ENCODE measurements at regions not wholly inside any gene's neighbourhood (a gene's known extent, or its start where the extent isn't known, plus 50 kb on each side); places are given as distances from the start of the nearest gene placed in this dataset.

DNA sequence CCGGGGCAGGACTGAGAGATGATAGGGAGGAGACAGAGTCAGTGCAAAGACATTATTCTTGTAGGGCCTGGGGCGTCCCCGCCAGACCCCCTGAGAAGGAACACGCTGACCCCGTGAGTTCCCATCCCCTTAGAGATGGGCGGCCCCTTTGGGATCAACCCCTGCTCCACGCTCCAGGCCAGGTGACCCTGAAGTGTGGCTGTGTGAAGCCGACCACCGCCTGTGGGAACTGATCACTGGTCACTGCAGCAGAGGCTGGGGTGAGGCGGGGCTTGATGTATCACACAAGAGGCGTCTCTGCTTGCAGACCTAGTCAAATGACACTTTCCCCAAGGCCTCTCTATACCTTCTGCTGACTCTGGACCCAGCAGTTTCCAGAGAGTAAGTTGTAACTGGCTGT is 157.4 kb upstream of the TWIST2 start:
- no peak for DNase-seq

- no peak for DNase-seq
These were observed 156.0 kb upstream of the TWIST2 start for GRCh38 chr2:238691596-238692491.

GRCh38 chr2:238692562-238692961 is 155.3 kb upstream of the TWIST2 start:
- no peak for DNase-seq

DNA sequence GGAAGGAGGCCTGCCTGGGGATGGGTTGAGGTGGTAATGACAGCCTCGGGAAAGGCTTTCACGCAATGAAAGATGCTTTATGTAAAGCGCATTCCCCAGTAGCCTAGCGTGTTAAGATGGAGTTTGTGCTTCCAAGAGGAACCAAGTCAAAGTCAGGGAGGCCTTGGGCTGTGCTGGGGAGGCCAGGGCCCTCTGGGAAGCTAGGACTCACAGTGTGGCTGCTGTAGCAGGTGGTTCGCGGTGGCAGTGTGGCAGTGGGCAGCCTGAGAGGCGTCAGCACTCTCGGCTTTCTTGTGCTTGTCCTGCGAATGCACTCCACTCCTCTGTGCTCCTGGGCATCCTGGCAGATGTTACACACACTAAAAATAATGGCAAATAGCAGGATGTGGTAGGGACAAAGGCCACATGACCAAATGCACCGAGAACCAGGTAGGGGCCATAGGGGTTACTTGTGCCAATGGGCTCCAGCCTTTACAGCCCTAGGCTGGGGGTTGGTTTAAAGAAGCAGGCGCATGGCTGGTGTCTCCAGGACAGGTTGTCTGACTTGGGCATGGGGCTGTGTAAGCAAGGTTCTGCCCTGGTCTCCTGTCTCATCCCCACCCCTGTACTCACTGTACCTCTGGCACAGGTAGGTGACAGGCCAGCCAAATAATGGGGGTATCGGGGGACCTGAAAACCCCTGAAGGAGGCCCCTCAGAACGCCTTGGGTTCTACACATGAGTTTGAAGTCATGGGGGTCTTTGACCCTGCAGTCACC is 154.4 kb upstream of the TWIST2 start:
- DNase-seq = no peak

DNA sequence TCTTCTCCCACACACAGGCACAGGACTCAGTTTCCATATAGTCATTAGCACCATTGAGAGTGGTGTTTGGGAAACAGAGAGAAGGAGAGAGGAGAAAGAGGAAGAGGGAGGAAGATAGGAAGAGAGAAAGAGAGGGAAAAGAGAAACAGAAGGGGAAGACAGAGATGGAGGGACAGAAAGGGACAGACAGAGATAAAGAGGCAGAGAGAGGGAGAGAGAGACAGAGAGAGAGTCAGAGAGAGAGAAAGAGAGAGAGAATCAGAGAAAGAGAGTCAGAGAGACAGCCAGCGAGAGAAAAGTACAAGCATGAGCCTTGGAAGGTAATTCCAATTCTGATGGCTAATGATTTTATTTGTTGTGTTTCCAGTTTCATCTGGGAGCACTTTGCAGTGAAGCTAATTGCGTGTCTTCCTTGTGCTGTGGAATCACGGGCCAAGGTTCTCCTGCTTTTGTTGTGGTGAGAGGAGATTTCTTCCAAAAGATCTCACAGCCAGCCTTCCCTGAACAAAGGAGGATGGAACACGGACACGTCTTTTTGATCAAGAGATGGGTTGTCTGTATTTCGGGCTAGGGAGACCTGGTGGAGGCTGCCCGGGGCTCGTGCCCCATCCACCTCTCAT is 153.6 kb upstream of the TWIST2 start:
- no peak for DNase-seq

DNA sequence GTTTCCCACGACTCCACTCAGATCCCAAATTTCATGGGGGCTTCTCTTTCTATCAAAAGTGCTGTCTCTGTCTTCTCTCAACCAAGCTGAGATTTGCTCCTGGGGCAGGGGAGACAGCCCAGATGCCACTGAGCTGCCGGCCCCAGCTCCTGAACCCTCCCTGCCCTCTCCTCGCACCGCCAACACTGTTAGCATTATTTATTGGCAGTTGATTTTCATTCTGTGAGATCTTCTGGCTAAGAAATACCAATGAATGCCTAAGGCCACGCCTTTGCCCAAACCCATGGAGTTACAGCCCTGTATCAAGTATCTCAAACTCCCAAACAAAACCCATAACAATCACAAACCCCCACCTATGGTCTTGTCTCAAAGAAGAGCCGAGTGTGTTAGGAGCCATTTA is 153.0 kb upstream of the TWIST2 start:
- DNase-seq = no peak

DNA sequence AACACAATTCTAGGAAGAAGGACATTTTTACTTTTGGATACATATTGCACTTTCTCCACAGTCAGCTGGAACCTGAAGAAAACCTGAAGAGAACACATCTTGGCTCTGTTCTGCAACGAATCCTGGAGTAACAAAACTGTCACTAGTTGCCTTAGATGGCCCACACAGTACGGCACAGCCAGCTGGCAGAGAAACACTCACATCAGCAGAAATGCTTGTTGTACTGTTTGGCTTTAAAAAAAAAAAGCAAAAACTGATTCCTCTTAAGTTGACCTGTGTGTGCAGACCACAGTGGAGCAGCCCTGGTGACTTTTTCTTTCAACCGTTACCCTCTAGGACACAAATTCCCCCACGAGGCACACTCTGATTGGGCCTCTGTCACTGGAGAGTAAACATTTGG is 152.3 kb upstream of the TWIST2 start:
- no peak for DNase-seq

DNA sequence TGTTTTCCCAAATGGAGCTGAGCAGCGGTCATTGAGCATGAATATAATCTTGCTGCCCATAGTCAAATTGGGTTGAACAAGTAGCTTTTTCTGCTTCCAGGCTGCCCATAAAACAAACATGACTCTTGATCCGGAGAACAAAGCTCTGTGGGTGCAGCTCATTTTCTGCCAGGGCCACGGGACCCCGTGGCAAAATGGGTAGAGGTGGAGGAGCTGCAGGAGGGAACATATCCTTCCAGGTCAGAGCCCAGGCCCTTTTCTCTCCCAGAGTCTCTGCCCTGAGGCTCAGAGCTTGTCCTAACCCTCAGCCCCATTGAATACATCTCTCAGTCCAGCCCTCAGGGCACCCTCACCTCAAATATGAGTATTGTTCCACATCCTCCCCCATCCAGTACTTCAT is 151.6 kb upstream of the TWIST2 start:
- DNase-seq = no peak

DNA sequence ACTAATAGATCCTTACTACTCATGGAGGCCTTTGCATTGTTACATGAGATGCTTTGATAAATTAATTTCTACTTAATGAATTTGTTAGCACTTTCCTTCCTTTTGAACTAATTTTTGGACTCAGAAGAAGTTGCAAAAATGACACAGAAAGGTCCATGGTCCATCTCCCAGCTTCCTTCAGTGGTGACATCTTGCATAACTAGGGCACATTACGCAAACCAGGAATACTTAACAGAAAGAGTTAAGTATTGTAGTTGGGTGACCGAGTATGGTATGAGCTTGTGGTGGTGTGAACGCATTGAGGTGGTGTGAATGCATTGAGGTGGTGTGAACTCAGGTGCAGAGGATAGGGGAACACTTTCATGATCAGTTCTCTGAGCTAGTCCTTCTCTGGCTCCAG is 151.1 kb upstream of the TWIST2 start:
- DNase-seq = no peak

DNA sequence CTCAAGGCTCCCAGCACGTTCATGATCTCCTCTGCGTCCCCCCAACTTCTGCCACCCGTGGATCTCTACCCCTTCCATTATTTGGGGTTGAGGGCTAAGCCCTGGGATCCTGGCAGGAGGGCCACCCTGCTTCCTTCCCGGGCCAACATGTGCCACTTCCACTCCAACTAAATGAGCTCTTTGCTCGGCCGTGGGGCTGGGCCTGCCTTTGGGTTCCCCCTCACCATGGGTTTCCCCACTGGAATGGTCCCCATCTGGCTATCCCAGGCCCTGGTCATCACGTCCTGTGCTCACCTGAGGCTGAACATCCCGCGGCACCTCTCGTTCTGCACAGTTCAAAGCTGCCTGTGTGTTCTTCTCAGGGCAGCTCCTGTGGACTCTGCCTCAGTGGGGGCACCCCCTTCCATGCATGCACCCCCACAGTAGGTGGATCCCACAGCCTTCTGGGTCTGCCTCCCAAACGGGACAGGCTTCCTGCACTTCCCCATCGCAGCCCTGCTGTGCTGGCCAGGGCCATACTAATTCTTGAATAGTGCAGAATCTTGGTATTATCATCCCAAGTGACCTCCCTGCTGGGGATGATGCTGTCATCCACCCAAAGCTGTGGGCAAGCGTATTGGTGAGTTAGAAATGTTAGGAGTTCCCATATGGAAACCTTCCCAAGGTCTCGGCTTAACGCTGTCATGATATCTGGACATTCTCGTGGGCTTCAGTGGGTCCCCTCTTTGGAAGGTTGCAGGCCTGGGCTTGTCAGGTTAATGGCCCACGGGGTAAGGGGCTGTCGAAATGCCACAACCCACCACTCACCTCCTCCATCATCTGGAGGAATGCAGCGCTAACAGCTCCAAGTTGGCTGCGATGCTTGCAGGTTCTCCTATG is 150.5 kb upstream of the TWIST2 start:
- no peak for DNase-seq

DNA sequence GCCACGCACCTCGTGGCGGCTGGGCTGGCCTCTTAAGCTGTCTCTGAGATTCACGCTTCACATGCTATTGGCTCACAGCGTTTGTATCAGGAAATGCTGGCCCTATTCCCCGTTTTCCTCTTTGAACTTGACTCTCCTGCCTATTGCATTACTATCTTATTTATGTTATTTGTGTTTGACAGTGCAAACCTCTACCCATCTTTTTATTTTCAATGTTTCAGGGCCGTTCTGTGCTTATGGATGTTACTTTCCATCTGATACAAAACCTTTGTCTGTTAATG is 149.9 kb upstream of the TWIST2 start:
- no peak for DNase-seq

GRCh38 chr2:238698451-238699306 is 149.2 kb upstream of the TWIST2 start:
- no peak for DNase-seq

GRCh38 chr2:238699307-238700116 is 148.4 kb upstream of the TWIST2 start:
- no peak for DNase-seq

DNA sequence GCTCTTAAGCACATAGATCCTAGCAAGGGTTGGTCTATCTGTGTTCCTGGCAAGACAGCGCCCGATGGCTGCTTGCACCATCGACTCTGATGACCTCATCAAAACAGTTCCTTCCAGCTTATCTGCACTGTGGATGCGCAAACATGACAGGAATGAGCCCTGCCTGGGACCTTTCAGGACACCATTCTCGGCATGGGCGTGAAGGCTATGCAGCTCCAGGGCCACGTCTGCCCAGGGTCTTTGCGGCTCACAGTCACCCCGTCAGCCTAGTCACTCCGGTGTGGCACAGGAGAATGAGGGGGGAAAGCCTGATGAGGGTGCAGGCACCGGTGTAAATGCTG is 147.8 kb upstream of the TWIST2 start:
- DNase-seq = no peak

DNA sequence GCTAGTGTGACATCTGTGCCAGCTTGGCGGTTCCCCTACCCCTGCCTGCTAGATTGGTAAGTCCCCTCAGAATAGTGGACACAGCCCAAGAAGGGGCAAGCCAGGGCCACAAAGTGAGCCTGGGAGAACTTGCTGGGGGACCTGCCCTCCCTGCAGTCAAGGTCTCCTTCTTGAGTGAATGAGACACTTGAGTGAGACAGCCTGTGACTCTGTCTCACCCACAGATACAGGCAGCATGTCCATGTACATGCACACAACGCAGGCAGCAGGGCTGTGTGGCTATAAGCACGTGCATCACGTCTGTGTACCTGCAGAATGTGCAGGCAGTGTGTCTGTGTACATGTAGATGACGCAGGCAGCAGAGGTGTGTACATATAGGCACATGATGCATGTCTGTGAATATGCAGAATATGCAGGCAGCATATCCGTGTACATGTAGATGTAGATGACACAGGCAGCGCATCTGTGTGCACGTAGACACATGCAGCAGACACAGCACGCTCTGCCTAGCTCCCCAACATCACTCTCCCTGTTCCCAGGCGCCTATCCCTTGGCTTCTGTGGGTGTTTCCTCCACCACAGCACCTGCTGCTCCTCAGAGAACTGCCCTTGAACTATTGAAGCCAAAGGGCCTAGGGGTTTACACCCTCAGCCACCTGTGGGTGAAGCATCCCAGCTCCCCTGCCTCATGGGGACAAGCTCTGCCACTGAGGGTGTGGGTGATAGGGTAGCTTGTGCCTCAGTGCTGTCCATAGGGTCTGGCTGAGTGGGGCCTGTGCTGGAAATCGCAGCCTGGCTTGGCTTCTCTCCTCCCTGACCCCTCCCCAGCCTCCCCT is 147.2 kb upstream of the TWIST2 start:
- DNase-seq = no peak

- no peak for DNase-seq
These were observed 146.3 kb upstream of the TWIST2 start for GRCh38 chr2:238701341-238702206.

DNA sequence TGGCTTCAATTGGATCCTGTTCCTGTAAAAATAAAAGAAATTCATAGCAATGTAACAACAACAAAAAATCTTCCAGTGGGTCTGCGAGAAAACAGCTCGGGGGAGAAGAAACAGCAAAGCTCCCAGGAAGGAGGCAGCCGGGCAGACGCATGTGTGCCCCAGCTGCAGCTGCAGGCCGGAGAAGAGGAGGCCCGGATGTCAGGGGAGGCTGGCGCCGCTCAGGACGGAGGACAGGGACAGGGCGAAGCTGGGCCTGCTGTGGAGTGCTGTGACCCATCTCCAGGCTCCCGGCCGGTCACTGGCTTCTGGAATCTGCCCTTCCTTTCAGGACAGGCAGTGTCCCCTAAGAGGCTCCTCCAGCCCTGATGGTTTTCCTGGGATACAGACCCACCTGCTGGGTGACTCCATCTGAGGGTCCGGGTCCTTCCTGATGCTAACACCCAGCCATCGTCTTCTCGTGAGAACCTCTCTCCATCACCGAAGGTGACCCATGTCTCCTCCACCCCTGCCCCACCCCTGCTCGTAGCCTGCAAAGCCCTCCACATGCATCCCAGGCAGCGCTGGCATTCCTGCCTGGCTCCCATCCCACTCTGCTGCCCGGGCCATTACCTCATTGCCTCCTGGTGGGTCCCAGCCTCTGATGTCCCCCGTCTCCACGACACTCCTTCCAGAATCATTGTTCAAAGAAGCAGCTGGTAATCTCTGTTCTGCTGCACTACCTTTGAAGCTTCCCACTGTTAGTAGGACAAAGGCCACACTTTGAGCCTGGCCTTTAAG is 145.4 kb upstream of the TWIST2 start:
- DNase-seq = no peak

DNA sequence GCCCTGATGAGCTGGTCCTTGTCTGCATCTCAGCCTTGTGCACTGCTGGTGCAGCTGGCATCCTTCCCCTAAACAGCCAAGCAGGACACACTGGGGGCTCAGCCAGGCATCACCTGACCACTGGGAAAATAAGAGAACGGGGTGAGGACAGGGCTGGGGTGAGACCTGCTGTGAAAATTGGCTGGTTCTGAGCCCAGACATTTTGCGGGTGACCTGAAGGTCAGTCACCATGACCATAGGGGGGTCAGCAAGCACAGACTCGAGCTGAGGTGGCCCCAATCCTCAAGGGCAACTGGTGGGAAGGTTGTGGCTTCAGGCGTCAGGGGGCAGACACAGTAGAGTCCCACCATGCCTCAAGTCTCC is 144.9 kb upstream of the TWIST2 start:
- no peak for DNase-seq

DNA sequence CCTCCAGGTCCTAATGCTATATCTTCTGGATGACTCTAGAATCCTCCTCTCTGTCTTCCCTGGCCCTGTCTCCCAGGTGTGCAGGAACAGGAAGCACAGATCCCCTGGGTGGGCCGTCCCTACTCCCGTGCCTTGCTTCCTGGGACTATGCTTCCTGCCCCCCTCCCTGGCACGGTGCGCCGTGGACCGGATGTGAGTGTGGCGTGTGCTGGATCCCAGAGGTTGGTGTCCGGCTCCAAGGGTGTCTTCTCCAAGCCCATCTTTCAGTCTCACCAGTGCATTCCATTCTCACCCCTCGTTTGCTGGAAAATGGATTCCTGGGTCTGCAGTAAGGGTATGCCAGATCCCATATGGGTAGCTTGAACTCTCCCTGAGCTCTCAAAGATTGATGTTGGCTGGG is 144.4 kb upstream of the TWIST2 start:
- no peak for DNase-seq

All from activated CD4-positive, alpha-beta T cell treated with anti-CD3 and anti-CD28 coated beads for 48 hours (primary cell).